GM20000 (cell line): ENCODE measurements at regions not wholly inside any gene's neighbourhood (a gene's known extent, or its start where the extent isn't known, plus 50 kb on each side); places are given as distances from the start of the nearest gene placed in this dataset.
"Not testable (repeated sequence)": the region's sequence is repeated elsewhere in the genome, so short reads cannot be mapped to it uniquely, and the experiment has no call there.

ENCODE experiments used
- DNase-seq: peaks from one replicate; pipeline ENCODE4 v3.0.0; 2012; ENCODE audit warnings: low spot score
- CTCF ChIP-seq: IDR thresholded peaks from 2 replicates; pipeline ENCODE4 v1.5.1; 2012; ENCODE audit warnings: mild to moderate bottlenecking, control low read depth; ENCODE audit errors: extremely low read depth, missing control alignments

- no peak for DNase-seq
- no peak for TF ChIP-seq CTCF
Measured at GRCh38 chr12:92402415-92402814, 256.8 kb upstream of the BTG1 start.

DNA sequence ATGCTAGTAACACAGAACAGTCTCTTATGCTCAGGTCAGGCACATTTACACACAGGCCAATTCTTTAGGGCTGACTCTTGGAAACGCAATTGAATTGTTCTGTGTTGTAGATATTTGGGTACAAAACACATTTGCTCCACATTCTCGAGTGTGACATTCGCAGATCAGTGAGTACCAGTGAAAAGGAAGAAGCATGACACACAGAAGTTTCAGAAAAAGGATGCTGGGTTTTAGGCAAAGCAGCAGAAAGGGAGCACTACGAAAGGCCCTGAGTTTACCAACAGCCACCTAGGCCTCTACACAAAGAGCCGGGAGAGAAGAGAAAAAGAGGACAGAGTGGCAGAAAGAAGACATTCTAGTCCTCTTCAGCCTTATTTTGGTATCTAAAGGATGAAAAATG is 254.4 kb upstream of the BTG1 start:
- no peak for TF ChIP-seq CTCF

DNA sequence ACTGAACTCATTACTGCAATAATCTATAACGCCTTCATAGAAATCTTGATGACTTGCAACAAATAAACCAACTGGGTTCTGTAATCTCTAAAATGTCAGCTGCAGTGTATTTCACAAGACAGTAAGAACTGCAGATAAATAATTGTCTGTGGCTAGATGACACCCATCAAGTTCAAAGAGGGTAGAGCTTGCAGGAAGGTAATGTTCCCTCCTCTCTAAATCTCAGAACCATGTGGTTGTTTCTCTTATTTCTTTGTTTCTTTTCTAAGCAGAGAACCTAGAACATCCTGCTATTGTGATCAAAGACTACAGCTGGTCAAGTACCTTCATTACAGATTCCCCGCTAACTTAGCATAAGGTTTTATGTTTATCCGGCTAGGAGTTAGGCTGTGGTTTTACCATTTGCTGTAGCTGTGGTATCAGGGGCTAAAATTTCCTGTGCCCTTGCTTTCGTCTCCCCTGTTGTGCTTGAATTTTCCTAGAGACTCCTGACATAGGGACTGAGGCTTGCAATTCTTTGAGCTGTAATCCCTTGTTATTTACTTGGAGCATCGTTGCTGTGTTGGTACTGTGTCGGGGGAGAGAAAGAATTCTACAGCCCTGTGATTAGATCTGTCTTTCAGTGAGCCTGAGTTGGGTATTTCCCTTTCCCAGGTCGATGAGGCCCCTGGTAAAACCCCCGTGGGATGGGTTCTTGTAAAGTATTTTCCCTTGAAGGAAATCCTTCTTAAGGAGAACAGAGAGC is 253.1 kb upstream of the BTG1 start:
- TF ChIP-seq CTCF, result no peak
- DNase-seq, result peak; percentile 29

More for the DNA sequence above, 254.4 kb upstream of the BTG1 start:
- no peak for DNase-seq

- TF ChIP-seq CTCF, result no peak
Measured at GRCh38 chr12:92396647-92397252, 251.1 kb upstream of the BTG1 start.

GRCh38 chr12:92395322-92395721 is 249.7 kb upstream of the BTG1 start:
- DNase-seq, result no peak
- TF ChIP-seq CTCF, result no peak

More at GRCh38 chr12:92396647-92397252, 251.1 kb upstream of the BTG1 start:
- DNase-seq, result no peak

DNA sequence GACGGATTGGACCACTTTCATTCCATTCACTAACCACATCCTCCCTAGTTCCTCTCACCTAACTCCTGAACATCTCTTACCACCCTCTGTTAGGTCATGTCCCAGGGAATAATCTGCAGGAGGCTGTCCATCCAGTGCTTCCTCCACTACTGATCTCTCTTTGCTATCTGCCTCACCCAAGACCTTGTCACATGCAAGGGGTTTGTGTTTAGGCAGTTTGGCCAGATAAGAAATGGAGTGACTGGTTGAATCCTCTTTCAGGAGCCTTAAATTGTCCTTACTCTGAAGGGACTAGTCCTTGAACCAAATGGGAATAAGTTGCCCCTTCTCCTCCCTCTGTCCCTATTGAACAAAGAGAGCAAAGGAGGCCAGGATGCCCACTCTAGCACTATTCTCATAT is 249.2 kb upstream of the BTG1 start:
- no peak for TF ChIP-seq CTCF
- no peak for DNase-seq

- TF ChIP-seq CTCF, result no peak
- DNase-seq, result no peak
Measured at GRCh38 chr12:92393504-92393903, 247.9 kb upstream of the BTG1 start.

DNA sequence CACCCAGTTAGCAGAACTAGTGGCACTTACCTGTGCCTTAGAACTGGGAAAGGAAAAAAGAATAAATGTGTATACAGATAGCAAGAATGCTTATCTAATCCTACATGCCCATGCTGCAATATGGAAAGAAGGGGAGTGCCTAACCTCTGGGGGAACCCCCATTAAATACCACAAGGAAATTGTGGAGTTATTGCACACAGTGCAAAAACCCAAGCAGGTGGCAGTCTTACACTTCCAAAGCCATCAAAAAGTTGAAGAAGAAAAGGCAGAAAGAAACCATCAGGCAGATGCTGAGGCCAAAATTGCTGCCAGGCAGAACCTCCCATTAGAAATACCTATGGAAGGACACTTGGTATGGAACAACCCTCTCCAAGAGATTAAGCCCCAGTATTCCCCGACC is 246.1 kb upstream of the BTG1 start:
- not testable (repeated sequence) for DNase-seq
